Thyroid gland (tissue), 4 donors: ENCODE measurements at regions not wholly inside any gene's neighbourhood (a gene's known extent, or its start where the extent isn't known, plus 50 kb on each side); places are given as distances from the start of the nearest gene placed in this dataset.

Experiments used
- CTCF ChIP-seq, 6 experiments: fragments of 200-600 bp in 3 of 6; fragments of 450-650 bp in 3 of 6; sonication (generic) in 3 of 6; IDR thresholded peaks; one replicate each; pipeline ENCODE4 v1.5.1; 2016 to 2019; ENCODE audit warnings: antibody characterized with exemption in 6 of 6, mild to moderate bottlenecking in 2 of 6, inconsistent platforms in 1 of 6, moderate library complexity in 1 of 6
- POLR2A ChIP-seq, 2 donors: fragments of 450-650 bp; IDR thresholded peaks; one replicate each; pipeline ENCODE4 v1.6.1; 2017; ENCODE audit warnings: antibody characterized with exemption in 2 of 2, mild to moderate bottlenecking in 2 of 2, moderate library complexity in 1 of 2

- no peak for TF ChIP-seq CTCF (IDR thresholded peaks at IDR 0.05)
- TF ChIP-seq POLR2A (IDR thresholded peaks at IDR 0.05): no peak
Observed at GRCh38 chr16:87133966-87134627, 183.1 kb downstream of the C16orf95 start.
